Small intestine (tissue), 7 donors: ENCODE measurements at regions not wholly inside any gene's neighbourhood (a gene's known extent, or its start where the extent isn't known, plus 50 kb on each side); places are given as distances from the start of the nearest gene placed in this dataset.
"Not testable (repeated sequence)": the region's sequence is repeated elsewhere in the genome, so short reads cannot be mapped to it uniquely, and the experiment has no call there.

Experiments
- DNase-seq, 2 donors: peaks; one replicate each; pipeline versions ENCODE4 v3.0.0 to v3.0.0-alpha.2; 2013
- FAIRE-seq: peaks from 2 replicates; lab custom pipeline; 2012; peaks lifted over from hg19 to GRCh38; lab: Jason Lieb, UNC
- H3K27ac ChIP-seq, 3 donors: one replicate each; pipeline ENCODE4 v1.5.1; 2013; ENCODE audit warnings: low read length in 2 of 3, mild to moderate bottlenecking in 2 of 3, control low read depth in 1 of 3, inconsistent platforms in 1 of 3, low read depth in 1 of 3, moderate library complexity in 1 of 3
- H3K27me3 ChIP-seq, 3 donors: one replicate each; pipeline ENCODE4 v1.6.1; 2013; ENCODE audit warnings: low read length in 3 of 3, inconsistent platforms in 1 of 3; ENCODE audit not compliant: control insufficient read depth in 3 of 3, insufficient read depth in 3 of 3
- H3K36me3 ChIP-seq, 3 donors: one replicate each; pipeline ENCODE4 v1.6.1; 2013; ENCODE audit warnings: low read length in 3 of 3, inconsistent platforms in 1 of 3, low read depth in 1 of 3, mild to moderate bottlenecking in 1 of 3, moderate library complexity in 1 of 3; ENCODE audit not compliant: control insufficient read depth in 3 of 3, insufficient read depth in 2 of 3
- H3K4me1 ChIP-seq, 3 donors: one replicate each; pipeline ENCODE4 v1.6.1; 2013; ENCODE audit warnings: low read length in 2 of 3, inconsistent platforms in 1 of 3, low read depth in 1 of 3, mild to moderate bottlenecking in 1 of 3, moderate library complexity in 1 of 3; ENCODE audit not compliant: control insufficient read depth in 3 of 3, insufficient read depth in 2 of 3
- H3K4me3 ChIP-seq, 3 donors: one replicate each; pipeline ENCODE4 v1.5.1; 2013; ENCODE audit warnings: low read length in 3 of 3, control low read depth in 1 of 3, inconsistent platforms in 1 of 3, low read depth in 1 of 3, mild to moderate bottlenecking in 1 of 3, moderate library complexity in 1 of 3
- H3K9me3 ChIP-seq, 2 donors: one replicate each; pipeline ENCODE4 v1.6.1; 2013; ENCODE audit warnings: low read depth in 1 of 2, low read length in 1 of 2; ENCODE audit not compliant: control insufficient read depth in 2 of 2, insufficient read depth in 1 of 2
- WGBS, 3 donors: extraction: QIAGEN DNeasy Blood & Tissue Kit; methylation state at CpG; one replicate each; pipeline ENCODE4 v1.1.7; 2013; 5-methylcytosine and 5-hydroxymethylcytosine counted together
- donor health status: healthy with polysubstance abuse.
- donor health status: control.
- donor health status: control.
- donor health status: Bipolar disorder and iron deficiency.
- donor health status: healthy.

- Histone ChIP-seq H3K27ac (no peak overlapping the region), H3K27me3 (no peaks in the 10 kb centered on the region), H3K36me3 (no peaks in the 10 kb centered on the region), H3K4me1 (no peaks in the 10 kb centered on the region), H3K9me3 (no peaks in the 10 kb centered on the region), H3K4me3 (no peak overlapping the region)
- DNase-seq = no peak
- 68 to 83% (median 80%) methylated on average over 5 of the region's 5 CpGs for WGBS, 3 donors
- no peak for FAIRE-seq
Observed at GRCh38 chr2:18980104-18980785, 378.2 kb downstream of the OSR1 start.

- WGBS, 3 donors = 70 to 75% (median 73%) methylated on average over 3 of the region's 3 CpGs
- FAIRE-seq (no peak), DNase-seq (no peak)
- no peaks in the 10 kb centered on the region for H3K36me3 ChIP-seq
- H3K27me3 ChIP-seq = no peaks in the 10 kb centered on the region
- peak overlapping the region in 1 of 3 donors; percentile 43 for H3K27ac ChIP-seq
- no peaks in the 10 kb centered on the region for H3K4me1 ChIP-seq
- no peak overlapping the region for H3K4me3 ChIP-seq
- no peaks in the 10 kb centered on the region for H3K9me3 ChIP-seq
Observed at GRCh38 chr2:18977409-18977808, 381.0 kb downstream of the OSR1 start.

- no peaks in the 10 kb centered on the region for H3K36me3 ChIP-seq
- H3K4me1 ChIP-seq = no peaks in the 10 kb centered on the region
- FAIRE-seq = no peak
- no peaks in the 10 kb centered on the region for H3K9me3 ChIP-seq
- H3K4me3 ChIP-seq = no peak overlapping the region
- no peak for DNase-seq
- peak overlapping the region in 2 of 3 donors; percentile 42 to 43 for H3K27ac ChIP-seq
- WGBS, 3 donors = 60 to 87% (median 80%) methylated on average over 14 of the region's 14 CpGs
- H3K27me3 ChIP-seq = no peaks in the 10 kb centered on the region
Observed at GRCh38 chr2:18976168-18976961, 382.1 kb downstream of the OSR1 start.

- H3K27ac ChIP-seq = peak overlapping the region in 1 of 3 donors; percentile 60
- H3K9me3 ChIP-seq = no peaks in the 10 kb centered on the region
- no peaks in the 10 kb centered on the region for H3K36me3 ChIP-seq
- H3K27me3 ChIP-seq = no peaks in the 10 kb centered on the region
- FAIRE-seq (no peak), DNase-seq (no peak)
- no peaks in the 10 kb centered on the region for H3K4me1 ChIP-seq
- WGBS, 3 donors = 67 to 79% (median 79%) methylated on average over 9 of the region's 9 CpGs
- H3K4me3 ChIP-seq = no peak overlapping the region
Observed at GRCh38 chr2:18975506-18976167, 382.8 kb downstream of the OSR1 start.

- H3K4me3 ChIP-seq = no peak overlapping the region
- H3K36me3 ChIP-seq = no peaks in the 10 kb centered on the region
- H3K27ac ChIP-seq = no peak overlapping the region
- no peaks in the 10 kb centered on the region for H3K4me1 ChIP-seq
- DNase-seq (no peak), FAIRE-seq (no peak)
- no peaks in the 10 kb centered on the region for H3K9me3 ChIP-seq
- no peaks in the 10 kb centered on the region for H3K27me3 ChIP-seq
Observed at GRCh38 chr2:18971628-18972027, 382.3 kb upstream of the NT5C1B start.

- Histone ChIP-seq H3K4me1 (no peaks in the 10 kb centered on the region), H3K4me3 (no peak overlapping the region), H3K27ac (no peak overlapping the region), H3K9me3 (no peaks in the 10 kb centered on the region), H3K27me3 (no peaks in the 10 kb centered on the region), H3K36me3 (no peaks in the 10 kb centered on the region)
- FAIRE-seq (no peak), DNase-seq (no peak)
- 87 to 90% (median 88%) methylated on average over 3 of the region's 3 CpGs for WGBS, 3 donors
Observed at GRCh38 chr2:18971069-18971378, 381.7 kb upstream of the NT5C1B start.

GRCh38 chr2:18966131-18966530, 376.8 kb upstream of the NT5C1B start:
- DNase-seq (no peak), FAIRE-seq (no peak)
- Histone ChIP-seq H3K27ac (no peak overlapping the region), H3K27me3 (no peaks in the 10 kb centered on the region), H3K9me3 (no peaks in the 10 kb centered on the region), H3K4me1 (no peaks in the 10 kb centered on the region), H3K4me3 (no peak overlapping the region), H3K36me3 (no peaks in the 10 kb centered on the region)
- WGBS, 3 donors = 45 to 48% (median 45%) methylated on average over 1 of the region's 1 CpG

- not testable (repeated sequence) for H3K9me3 ChIP-seq, H3K27ac ChIP-seq, H3K4me3 ChIP-seq, H3K27me3 ChIP-seq, FAIRE-seq, H3K36me3 ChIP-seq, H3K4me1 ChIP-seq, DNase-seq
- 89 to 98% (median 96%) methylated on average over 3 of the region's 3 CpGs for WGBS, 3 donors
Observed at GRCh38 chr2:18963739-18964256, 374.4 kb upstream of the NT5C1B start.
